Erythroblast (primary cell): ENCODE measurements at regions not wholly inside any gene's neighbourhood (a gene's known extent, or its start where the extent isn't known, plus 50 kb on each side); places are given as distances from the start of the nearest gene placed in this dataset.

Experiments
- GATA1 ChIP-seq: IDR thresholded peaks from 2 replicates; pipeline ENCODE4 v1.6.1; 2011; ENCODE audit warnings: low read depth, mild to moderate bottlenecking, control low read depth, low read length, moderate library complexity
- POLR2A ChIP-seq: IDR thresholded peaks from 2 replicates; pipeline ENCODE4 v1.6.1; 2011; ENCODE audit warnings: mild to moderate bottlenecking, low read length

- no peak for TF ChIP-seq POLR2A
- no peak for TF ChIP-seq GATA1
Observed at GRCh38 chr7:21304808-21305375, 123.0 kb upstream of the SP4 start.
